Thoracic aorta (tissue), 2 donors: ENCODE measurements at regions not wholly inside any gene's neighbourhood (a gene's known extent, or its start where the extent isn't known, plus 50 kb on each side); places are given as distances from the start of the nearest gene placed in this dataset.

Source experiments
- ATAC-seq: fragments of 150-250 bp; one replicate; pipeline ENCODE4 v1.8.0; 2017; ENCODE audit warnings: low read depth; ENCODE audit not compliant: insufficient number of reproducible peaks, low FRiP score
- DNase-seq: peaks from one replicate; pipeline ENCODE4 v3.0.0-alpha.2; 2020; ENCODE audit warnings: low spot score
- H3K27ac ChIP-seq, 2 donors: fragments of 200-600 bp; sonication (generic); 1 replicate in 1 of 2; 2 replicates in 1 of 2; pipeline ENCODE4 v1.5.1; 2016; ENCODE audit warnings: mild to moderate bottlenecking in 2 of 2, moderate library complexity in 2 of 2
- H3K27me3 ChIP-seq: fragments of 200-600 bp; sonication (generic); replicated peaks from 2 replicates; pipeline ENCODE4 v1.6.0; 2016; ENCODE audit warnings: mild to moderate bottlenecking; ENCODE audit not compliant: insufficient read depth
- H3K36me3 ChIP-seq: fragments of 200-600 bp; sonication (generic); one replicate; pipeline ENCODE4 v1.5.1; 2016
- H3K4me1 ChIP-seq, 2 donors: fragments of 200-600 bp; sonication (generic); 1 replicate in 1 of 2; 2 replicates in 1 of 2; pipeline versions ENCODE4 v1.5.1 to v1.6.0; 2016; ENCODE audit warnings: low read depth in 2 of 2, mild to moderate bottlenecking in 1 of 2; ENCODE audit not compliant: control insufficient read depth in 1 of 2
- H3K4me3 ChIP-seq: fragments of 200-600 bp; sonication (generic); 2 replicates; pipeline ENCODE4 v1.5.1; 2016; ENCODE audit warnings: mild to moderate bottlenecking
- H3K9me3 ChIP-seq: fragments of 200-600 bp; sonication (generic); 2 replicates; pipeline ENCODE4 v1.5.1; 2016
- TF ChIP-seq, protein P1 (sequence below): fragments of 200-600 bp; sonication (generic); IDR thresholded peaks from one replicate; pipeline ENCODE4 v1.5.1; 2019; ENCODE audit warnings: antibody characterized with exemption

DNA sequence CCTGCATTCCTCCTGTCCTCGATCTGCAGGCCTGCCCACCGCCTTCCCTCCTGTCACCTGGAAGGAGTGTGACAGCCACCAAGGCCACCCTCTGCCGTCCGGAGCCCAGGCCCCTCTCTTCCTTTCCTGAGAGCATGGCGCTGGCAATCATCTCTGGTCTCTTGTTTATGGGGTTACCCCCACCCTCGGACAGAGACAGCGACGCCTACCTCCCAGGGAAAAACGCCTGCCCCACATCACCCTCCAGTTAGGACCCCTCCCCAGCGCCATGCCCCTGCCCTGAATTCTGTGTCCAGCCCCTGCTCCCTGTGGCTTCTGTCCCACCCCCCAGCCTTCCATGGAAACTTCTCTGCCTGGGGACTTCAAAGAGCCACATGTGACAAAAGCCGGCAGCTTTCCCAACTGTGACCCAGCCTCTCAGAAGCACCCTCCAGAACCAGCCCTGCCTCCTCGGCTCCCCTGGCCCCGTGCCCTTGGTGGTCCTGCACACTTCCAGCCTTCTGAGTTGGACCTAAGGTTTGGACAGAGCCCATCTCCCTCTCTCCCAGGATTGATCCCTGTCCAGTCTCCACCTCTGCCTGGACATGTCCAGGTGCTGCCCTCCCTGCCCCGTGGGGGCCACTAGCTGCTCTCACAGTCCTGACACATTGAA lies 145.0 kb upstream of the HDAC4 start:
- TF ChIP-seq, protein P1, sequence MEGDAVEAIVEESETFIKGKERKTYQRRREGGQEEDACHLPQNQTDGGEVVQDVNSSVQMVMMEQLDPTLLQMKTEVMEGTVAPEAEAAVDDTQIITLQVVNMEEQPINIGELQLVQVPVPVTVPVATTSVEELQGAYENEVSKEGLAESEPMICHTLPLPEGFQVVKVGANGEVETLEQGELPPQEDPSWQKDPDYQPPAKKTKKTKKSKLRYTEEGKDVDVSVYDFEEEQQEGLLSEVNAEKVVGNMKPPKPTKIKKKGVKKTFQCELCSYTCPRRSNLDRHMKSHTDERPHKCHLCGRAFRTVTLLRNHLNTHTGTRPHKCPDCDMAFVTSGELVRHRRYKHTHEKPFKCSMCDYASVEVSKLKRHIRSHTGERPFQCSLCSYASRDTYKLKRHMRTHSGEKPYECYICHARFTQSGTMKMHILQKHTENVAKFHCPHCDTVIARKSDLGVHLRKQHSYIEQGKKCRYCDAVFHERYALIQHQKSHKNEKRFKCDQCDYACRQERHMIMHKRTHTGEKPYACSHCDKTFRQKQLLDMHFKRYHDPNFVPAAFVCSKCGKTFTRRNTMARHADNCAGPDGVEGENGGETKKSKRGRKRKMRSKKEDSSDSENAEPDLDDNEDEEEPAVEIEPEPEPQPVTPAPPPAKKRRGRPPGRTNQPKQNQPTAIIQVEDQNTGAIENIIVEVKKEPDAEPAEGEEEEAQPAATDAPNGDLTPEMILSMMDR, result no peak
- no peak for DNase-seq
- no peak for ATAC-seq
- Histone ChIP-seq H3K4me1 (no peaks in the 10 kb centered on the region), H3K4me3 (no peak overlapping the region), H3K36me3 (no peaks in the 10 kb centered on the region), H3K27ac (no peak overlapping the region), H3K27me3 (no peaks in the 10 kb centered on the region), H3K9me3 (no peaks in the 10 kb centered on the region)

DNA sequence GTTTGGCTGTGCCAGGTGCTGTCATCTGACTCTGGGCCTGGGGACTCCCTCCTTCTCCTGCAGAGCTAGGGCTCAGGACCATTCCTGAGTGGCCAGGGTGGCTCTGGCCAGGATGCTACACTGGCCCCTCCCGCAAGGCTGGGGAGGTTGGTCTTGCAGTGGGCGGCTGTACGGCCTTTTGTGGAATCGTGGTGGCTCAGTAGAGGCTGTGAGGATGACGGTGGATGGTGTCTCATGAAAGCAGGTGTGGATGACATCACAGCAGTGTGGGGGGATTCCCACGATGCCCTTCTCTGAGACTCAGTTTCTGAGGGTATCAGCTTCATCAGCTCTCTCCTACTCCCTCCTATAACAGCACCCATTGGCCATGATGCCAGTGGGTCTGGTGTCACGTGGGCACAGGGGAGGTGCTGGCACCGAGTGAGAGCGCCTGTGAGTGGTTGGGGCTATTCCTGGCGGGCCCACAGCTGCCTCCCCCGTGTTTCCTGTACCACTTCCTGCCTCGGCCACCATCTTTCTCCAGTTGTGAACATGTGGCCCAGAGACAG lies 144.2 kb upstream of the HDAC4 start:
- DNase-seq, result no peak
- Histone ChIP-seq H3K27me3 (no peaks in the 10 kb centered on the region), H3K4me1 (no peaks in the 10 kb centered on the region), H3K27ac (no peak overlapping the region), H3K36me3 (no peaks in the 10 kb centered on the region), H3K4me3 (no peak overlapping the region), H3K9me3 (no peaks in the 10 kb centered on the region)
- TF ChIP-seq, protein P1, result no peak
- ATAC-seq, result no peak

DNA sequence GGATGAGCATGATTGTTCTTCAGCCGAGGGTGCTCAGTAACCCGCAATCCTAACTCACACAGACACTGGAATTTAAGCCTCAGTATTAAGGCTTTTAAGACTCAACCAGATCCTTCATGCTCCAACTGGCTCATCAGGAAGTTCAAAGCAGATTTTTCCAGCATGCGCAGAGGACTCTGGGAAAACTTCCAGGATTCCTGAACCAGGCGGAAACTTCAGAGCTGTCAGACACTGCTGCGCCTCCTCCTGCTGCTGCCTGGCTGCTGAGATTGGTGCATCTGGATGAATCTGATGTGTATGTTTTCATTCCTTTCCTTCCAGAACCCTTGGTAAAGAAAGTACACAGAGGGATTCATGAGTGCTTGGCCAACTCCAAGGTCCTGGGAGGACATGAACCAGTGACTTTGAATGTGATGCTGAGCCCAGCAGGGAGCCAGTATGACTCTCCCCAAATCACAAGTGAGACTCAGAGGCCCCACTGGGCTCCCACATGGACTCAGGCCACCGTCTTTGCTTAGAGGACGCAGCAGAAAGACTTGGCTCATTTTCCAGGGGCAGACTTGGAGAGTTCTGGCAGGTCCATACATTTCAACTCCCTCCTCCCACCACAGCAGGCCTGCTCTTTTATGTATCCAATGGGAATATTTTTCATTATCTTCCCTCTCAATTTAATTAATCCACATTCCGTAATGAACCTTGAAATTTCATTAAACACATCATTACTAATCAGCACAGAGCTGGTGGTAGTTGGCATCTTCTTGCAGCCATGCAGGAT lies 143.5 kb upstream of the HDAC4 start:
- H3K27ac ChIP-seq, result no peak overlapping the region
- no peak for ATAC-seq
- no peak overlapping the region for H3K4me3 ChIP-seq
- TF ChIP-seq, protein P1, result no peak
- no peaks in the 10 kb centered on the region for H3K27me3 ChIP-seq
- no peak for DNase-seq
- H3K9me3 ChIP-seq, result no peaks in the 10 kb centered on the region
- H3K36me3 ChIP-seq, result no peaks in the 10 kb centered on the region
- H3K4me1 ChIP-seq, result no peaks in the 10 kb centered on the region

DNA sequence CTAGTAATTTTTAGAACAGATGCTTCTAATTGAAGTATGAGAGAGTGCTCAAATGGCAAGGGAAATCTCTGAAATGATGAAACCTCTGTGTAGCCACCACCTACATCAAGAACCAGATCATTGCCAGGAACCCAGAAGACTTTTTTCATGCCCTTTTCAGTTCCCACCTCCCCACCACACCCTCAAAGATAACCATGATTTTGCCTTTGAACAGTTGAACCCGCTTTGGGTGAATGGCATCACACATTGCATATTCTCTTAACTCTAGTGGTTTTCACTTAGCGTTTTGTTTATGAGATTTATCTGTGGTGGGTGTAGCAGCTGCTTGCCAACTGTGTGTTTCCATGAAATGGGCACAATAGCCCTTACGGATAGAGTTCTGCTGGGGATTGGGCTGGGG lies 142.9 kb upstream of the HDAC4 start:
- H3K36me3 ChIP-seq, result no peaks in the 10 kb centered on the region
- DNase-seq, result no peak
- no peaks in the 10 kb centered on the region for H3K9me3 ChIP-seq
- no peak overlapping the region for H3K4me3 ChIP-seq
- no peak for ATAC-seq
- TF ChIP-seq, protein P1, result no peak
- H3K27me3 ChIP-seq, result no peaks in the 10 kb centered on the region
- H3K4me1 ChIP-seq, result no peaks in the 10 kb centered on the region
- H3K27ac ChIP-seq, result no peak overlapping the region

DNA sequence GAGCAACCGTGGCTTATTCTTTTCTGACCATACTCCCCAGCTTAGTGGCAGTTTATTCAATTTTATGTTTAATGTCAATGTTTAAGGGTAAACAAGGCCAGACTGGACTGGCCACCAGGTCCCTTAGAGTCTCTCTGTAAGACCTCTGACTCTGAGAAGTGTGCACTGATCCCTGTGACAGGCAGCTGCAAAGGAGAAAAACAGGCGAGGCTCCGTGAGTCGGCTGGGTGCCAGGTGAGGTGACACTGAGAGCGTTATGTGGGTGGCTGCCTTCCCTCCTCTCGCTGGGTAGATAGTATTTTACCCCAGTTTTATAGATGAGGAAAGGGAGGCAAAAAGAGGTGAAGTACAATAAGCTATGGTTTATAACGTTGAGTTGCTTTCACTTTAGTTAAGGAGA lies 139.4 kb upstream of the HDAC4 start:
- no peak for DNase-seq
- TF ChIP-seq, protein P1, result no peak
- no peak overlapping the region for H3K27ac ChIP-seq
- H3K27me3 ChIP-seq, result no peaks in the 10 kb centered on the region
- no peaks in the 10 kb centered on the region for H3K9me3 ChIP-seq
- H3K36me3 ChIP-seq, result no peaks in the 10 kb centered on the region
- H3K4me1 ChIP-seq, result no peaks in the 10 kb centered on the region
- no peak overlapping the region for H3K4me3 ChIP-seq
- ATAC-seq, result no peak
